ENCODE measurements at regions not wholly inside any gene's neighbourhood (a gene's known extent, or its start where the extent isn't known, plus 50 kb on each side); places are given as distances from the start of the nearest gene placed in this dataset.

- Histone ChIP-seq H3K36me3 (replicated peaks in 1 of 2; ENCODE audit: control insufficient read depth in 1 of 2, insufficient read depth in 2 of 2, low read length in 2 of 2) (no peaks in the 10 kb centered on the region), H3K4me3 (replicated peaks in 1 of 3; ENCODE audit: low read depth in 2 of 3, low read length in 3 of 3) (no peak overlapping the region), H3K9me3 (replicated peaks in 1 of 2; ENCODE audit: control insufficient read depth in 1 of 2, insufficient read depth in 1 of 2, low read length in 2 of 2) (no peaks in the 10 kb centered on the region), H3K79me2 (ENCODE audit: insufficient read depth, low read length) (no peaks in the 10 kb centered on the region), H2AFZ (ENCODE audit: insufficient read depth, low read depth, low read length, poor library complexity, severe bottlenecking) (no peak overlapping the region), H3K27me3 (ENCODE audit: control insufficient read depth in 2 of 2, insufficient read depth in 2 of 2, low read length in 2 of 2) (no peaks in the 10 kb centered on the region), H3K27ac (ENCODE audit: low read depth in 1 of 2, low read length in 2 of 2) (no peak overlapping the region), H3K4me1 (ENCODE audit: control insufficient read depth in 1 of 2, insufficient read depth in 2 of 2, low read length in 2 of 2) (no peaks in the 10 kb centered on the region), H3K4me2 (replicated peaks; ENCODE audit: extremely low read depth, low read length, poor library complexity, severe bottlenecking) (no peak overlapping the region), H3K9ac (ENCODE audit: insufficient read depth, low read length, poor library complexity, severe bottlenecking) (no peak overlapping the region), H4K20me1 (ENCODE audit: insufficient read depth, low read length) (no peaks in the 10 kb centered on the region)
- DNase-seq: no peak
- no peak for TF ChIP-seq CTCF (IDR thresholded peaks at IDR 0.05)
- Mint-ChIP-seq H3K36me3 (no peaks in the 10 kb centered on the region), H3K4me3 (no peak overlapping the region), H3K27me3 (ENCODE audit: low read depth in 3 of 3) (peaks cover 0 to 3% (median 2%) of the 10 kb centered on the region in 3 donors), H3K4me1 (no peaks in the 10 kb centered on the region), H3K9me3 (no peaks in the 10 kb centered on the region), H3K27ac (no peak overlapping the region)
- WGBS (ENCODE audit: insufficient coverage): 100% methylated on average over 1 of the region's 1 CpG
- intact Hi-C loops (cut with micrococcal nuclease): no loop called here
These were observed 329.8 kb upstream of the RUNX1 start for GRCh38 chr21:35378881-35379280.

- no peak for TF ChIP-seq CTCF (IDR thresholded peaks at IDR 0.05)
- no peaks in the 10 kb centered on the region for H3K9me3 ChIP-seq (replicated peaks in 1 of 2; ENCODE audit: control insufficient read depth in 1 of 2, insufficient read depth in 1 of 2, low read length in 2 of 2)
- no peak overlapping the region for H3K4me3 Mint-ChIP-seq
- H3K4me2 ChIP-seq (replicated peaks; ENCODE audit: extremely low read depth, low read length, poor library complexity, severe bottlenecking): no peak overlapping the region
- H3K36me3 Mint-ChIP-seq: no peaks in the 10 kb centered on the region
- intact Hi-C loops (cut with micrococcal nuclease): no loop called here
- H3K79me2 ChIP-seq (ENCODE audit: insufficient read depth, low read length): no peaks in the 10 kb centered on the region
- no peak overlapping the region for H3K4me3 ChIP-seq (replicated peaks in 1 of 3; ENCODE audit: low read depth in 2 of 3, low read length in 3 of 3)
- H3K36me3 ChIP-seq (replicated peaks in 1 of 2; ENCODE audit: control insufficient read depth in 1 of 2, insufficient read depth in 2 of 2, low read length in 2 of 2): no peaks in the 10 kb centered on the region
- peaks cover 0 to 3% (median 0%) of the 10 kb centered on the region in 3 donors for H3K27me3 Mint-ChIP-seq (ENCODE audit: low read depth in 3 of 3)
- no peaks in the 10 kb centered on the region for H3K9me3 Mint-ChIP-seq
- H3K4me1 Mint-ChIP-seq: no peaks in the 10 kb centered on the region
- DNase-seq: no peak
- no peak overlapping the region for H3K27ac ChIP-seq (ENCODE audit: low read depth in 1 of 2, low read length in 2 of 2)
- WGBS (ENCODE audit: insufficient coverage): no CpG with 5 or more reads among the region's 7 CpGs
- no peaks in the 10 kb centered on the region for H3K4me1 ChIP-seq (ENCODE audit: control insufficient read depth in 1 of 2, insufficient read depth in 2 of 2, low read length in 2 of 2)
- no peak overlapping the region for H3K27ac Mint-ChIP-seq
- H3K9ac ChIP-seq (ENCODE audit: insufficient read depth, low read length, poor library complexity, severe bottlenecking): no peak overlapping the region
- H4K20me1 ChIP-seq (ENCODE audit: insufficient read depth, low read length): no peaks in the 10 kb centered on the region
- H2AFZ ChIP-seq (ENCODE audit: insufficient read depth, low read depth, low read length, poor library complexity, severe bottlenecking): no peak overlapping the region
- no peaks in the 10 kb centered on the region for H3K27me3 ChIP-seq (ENCODE audit: control insufficient read depth in 2 of 2, insufficient read depth in 2 of 2, low read length in 2 of 2)
These were observed 328.5 kb upstream of the RUNX1 start for GRCh38 chr21:35377505-35378090.

Measured in CD14-positive monocyte (primary cell).